ENCODE measurements at regions not wholly inside any gene's neighbourhood (a gene's known extent, or its start where the extent isn't known, plus 50 kb on each side); places are given as distances from the start of the nearest gene placed in this dataset.

DNA sequence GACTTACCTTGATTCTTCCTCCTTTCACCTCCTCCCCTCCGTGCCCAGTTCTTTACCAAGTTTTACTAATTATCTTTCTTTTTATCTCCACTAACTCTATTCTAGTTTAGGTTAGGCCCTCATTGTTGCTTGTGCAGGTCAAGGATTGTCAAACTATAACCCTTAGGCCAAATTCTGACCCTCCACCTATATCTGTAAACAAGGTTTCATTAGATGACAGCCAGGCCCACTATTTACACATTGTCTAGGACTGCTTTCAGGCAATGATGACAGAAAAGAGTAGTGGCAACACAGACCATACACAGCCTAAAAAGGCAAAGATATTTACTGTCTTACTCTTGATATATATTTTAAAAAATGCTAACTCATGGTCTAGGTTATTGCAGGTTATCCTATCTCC lies 212.0 kb downstream of the RAD51AP2 start:
- DNase-seq (ENCODE audit: low read depth) = no peak

DNA sequence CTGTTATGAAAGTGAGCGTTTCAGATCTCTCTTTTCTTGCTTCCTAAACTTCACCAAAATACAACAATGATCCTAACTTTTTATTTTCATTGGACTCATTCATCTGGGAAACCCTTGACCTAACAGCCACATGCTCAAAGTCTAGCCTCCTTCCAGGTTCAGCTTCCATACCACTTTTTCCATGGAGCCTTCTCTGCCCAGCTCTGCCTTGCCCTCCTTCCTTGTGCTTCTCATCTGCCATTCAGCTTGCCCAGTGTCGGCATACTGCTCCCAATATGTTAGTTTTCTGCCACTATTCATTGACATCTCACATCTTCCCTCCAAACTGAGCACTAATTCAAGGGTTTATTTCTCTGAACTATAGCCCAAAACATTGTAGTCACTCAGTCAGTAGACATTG lies 214.7 kb downstream of the RAD51AP2 start:
- peak; percentile 19 for DNase-seq (ENCODE audit: low read depth)

DNA sequence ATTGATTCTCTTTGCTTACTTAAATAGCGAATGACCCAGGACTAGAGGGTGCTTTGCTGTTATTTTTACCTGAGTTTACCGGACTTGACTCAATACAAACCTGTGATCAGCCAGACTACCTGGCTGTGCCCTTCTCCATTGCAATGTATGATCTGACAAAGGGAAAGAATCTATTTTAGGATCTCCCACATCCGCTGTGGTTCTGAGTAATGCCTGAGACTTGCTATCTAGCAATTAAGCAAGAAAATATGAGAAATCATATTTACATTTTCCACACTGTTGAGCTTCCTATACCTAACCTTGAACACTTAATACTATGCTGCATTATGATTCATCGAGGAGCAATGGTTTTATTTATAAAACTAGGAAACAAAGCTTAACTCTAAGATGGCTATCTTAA lies 215.2 kb downstream of the RAD51AP2 start:
- DNase-seq (ENCODE audit: low read depth) = peak; percentile 12

DNA sequence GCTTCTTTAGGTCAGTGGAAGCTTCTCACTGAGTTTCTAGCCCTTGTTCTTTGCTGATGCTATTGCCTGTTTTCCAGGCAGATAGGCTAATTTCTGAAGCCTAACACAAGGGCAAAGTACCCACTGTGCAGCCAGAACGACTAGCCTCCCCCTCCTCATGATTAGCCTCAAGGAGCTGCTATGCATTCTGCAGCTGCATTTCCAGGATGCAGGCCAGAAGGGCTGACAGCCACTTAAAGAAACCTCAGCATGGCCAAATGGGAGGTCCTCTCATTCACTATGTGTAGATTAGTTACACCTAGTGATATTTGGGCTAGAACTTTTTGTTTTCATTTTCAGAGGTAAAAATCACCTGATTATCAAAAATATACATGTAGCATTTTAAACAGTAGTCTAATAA lies 216.0 kb downstream of the RAD51AP2 start:
- no peak for DNase-seq (ENCODE audit: low read depth)

DNA sequence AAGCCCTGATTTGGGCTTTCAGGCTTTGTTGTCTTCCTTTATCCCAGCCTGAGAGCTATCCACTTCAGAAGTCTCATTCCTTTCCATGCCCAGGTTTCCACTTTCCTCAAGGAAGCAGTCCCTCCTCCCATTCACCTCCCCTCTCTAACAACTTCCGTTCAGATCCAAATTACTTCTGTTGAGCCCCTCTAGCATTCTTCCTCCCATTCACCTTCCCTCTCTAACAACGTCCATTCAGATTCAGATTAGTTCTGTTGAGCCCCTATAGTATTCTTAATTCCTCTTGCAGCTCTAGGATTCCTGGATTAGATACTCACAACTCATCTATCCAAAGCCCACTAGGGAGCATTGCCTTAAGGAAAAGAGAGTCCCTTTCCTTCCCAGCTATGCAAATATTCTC lies 216.8 kb downstream of the RAD51AP2 start:
- no peak for DNase-seq (ENCODE audit: low read depth)

DNA sequence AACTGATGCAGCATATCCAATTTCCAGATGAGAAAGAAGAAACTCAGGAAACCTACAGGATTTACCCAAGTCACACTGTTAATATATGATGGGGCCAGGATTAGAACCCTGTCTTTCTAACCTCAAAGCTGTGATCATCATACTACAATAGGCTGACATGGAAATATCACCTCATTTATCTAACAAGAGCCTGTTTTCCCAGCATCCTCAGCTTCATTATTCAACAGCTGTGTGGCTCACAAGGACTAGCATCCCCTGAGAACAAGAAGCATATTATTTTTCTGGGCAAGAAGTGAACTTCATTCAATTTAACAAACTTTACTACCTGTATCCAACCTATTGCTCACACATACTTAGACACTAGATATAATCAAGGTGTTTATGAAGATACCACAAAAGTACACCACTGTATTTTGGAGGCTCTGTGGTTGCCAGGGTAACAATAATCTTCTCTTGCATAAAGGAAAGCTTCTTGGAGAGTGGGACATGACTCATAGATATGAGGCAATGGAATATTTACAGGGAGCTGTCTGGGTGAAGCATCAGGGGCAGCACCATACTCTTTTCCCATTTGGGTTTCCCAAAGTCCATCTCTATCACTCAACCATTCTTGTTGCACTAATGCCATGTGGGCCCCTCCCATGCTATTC lies 218.2 kb downstream of the RAD51AP2 start:
- DNase-seq (ENCODE audit: low read depth) = peak; percentile 26

DNA sequence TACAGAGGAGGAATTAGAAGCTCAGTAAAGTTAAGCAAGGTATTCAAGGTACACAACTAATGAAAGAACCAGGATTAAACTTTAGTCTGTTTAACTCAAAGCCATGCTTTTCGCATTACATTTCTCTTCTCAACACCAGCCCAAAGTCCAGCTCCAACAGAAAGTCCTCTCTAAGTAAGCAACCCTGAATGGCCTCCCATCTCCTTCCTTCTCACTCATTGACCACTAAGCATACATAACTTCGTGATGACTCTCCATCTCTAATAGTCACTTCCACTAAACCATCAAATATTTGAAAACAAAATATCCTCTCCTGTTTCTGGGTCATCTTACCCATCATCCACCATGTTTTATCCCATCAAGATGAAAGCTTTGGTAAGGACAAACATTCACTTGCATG lies 219.8 kb downstream of the RAD51AP2 start:
- no peak for DNase-seq (ENCODE audit: low read depth)

DNA sequence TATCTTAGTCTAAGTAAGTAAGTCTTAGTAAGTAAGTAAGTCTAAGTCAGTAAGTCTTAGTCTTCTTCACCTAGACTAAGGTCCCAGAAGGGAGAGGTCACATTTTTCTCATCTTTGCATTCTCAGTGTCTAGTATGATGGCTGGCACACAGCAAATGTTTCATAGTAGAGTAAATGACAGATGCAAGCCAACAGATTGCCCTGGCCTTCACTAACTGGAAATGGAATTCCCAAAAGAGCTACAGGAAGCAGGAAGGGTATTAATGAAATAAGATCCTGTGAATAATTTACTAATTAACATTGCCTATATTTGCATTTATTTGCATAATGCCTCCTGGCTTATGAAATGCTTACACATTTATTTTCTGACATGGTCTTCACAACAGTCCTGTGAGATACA lies 221.6 kb downstream of the RAD51AP2 start:
- DNase-seq (ENCODE audit: low read depth) = no peak

DNA sequence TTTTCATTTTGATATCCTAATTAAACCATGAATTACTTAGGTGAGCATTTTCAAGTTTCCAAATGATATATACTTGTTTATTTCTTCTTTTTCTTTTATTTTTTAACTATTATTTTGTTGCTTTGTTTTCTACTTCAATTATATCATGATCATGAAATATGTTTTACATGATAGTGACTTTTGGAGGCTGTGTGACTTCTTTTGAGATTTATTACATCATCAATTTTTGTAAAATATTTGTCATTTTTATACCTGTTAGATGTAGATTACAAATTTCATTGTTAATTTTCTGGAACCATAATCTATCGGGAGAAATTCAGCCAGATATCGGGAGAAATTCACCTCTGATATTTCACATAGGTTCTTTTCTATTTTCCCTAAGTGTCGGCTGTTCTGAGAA lies 228.6 kb downstream of the RAD51AP2 start:
- no peak for DNase-seq (ENCODE audit: low read depth)

DNA sequence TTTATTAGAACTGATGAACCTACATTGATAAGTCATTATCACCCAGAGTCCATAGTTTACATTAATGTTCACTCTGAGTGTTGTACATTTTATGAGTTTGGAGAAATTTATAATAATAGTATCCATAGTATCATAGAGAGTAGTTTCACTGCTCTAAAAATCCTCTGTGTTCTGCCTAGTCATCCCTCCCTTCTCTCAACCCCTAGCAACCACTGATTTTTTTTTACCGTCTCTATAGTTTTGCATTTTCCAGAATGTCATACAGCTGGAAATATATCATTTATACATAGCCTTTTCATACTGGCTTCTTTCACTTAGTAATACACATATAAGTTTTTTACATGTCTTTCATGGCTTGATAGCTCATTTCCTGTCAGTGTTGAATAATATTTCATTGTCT lies 231.1 kb downstream of the RAD51AP2 start:
- no peak for DNase-seq (ENCODE audit: low read depth)

DNA sequence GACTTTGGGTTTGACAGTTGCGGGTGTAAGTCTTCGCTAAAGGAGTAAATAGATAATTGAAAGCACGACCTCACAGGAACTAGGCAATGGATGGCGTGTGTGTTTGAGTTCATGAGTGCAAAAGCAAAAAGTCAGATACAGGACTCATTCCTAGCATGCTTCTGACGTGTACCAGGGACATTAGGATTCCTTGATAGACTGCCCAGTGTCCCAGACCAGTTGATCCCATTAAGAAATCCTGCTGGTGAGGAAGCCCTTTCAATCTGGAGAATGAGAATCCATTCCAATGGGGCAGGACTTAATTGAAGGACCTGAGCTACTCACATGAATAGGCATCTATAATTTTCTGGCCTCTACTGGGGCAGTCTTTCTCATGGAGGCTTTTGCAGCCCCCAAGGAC lies 235.4 kb downstream of the RAD51AP2 start:
- DNase-seq (ENCODE audit: low read depth) = no peak

DNA sequence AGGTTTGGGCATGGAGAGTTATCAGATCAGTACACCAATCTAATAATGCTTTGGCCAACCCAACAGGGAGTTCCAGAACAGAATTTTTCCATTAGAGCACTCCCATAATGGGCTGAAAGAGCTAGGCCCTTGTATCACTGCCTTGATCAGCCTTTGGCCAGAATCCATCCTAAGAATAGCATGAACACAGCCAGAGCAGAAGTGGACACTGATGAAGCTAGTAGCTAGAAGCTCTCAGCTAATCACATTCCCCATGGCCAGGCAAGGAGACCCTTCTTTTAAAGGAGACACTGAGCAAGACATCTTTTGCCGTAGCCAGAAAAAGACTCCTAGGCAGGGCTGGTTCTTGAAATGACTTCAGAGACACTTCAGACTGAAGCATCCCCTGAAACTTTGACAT lies 236.0 kb downstream of the RAD51AP2 start:
- DNase-seq (ENCODE audit: low read depth) = no peak

DNA sequence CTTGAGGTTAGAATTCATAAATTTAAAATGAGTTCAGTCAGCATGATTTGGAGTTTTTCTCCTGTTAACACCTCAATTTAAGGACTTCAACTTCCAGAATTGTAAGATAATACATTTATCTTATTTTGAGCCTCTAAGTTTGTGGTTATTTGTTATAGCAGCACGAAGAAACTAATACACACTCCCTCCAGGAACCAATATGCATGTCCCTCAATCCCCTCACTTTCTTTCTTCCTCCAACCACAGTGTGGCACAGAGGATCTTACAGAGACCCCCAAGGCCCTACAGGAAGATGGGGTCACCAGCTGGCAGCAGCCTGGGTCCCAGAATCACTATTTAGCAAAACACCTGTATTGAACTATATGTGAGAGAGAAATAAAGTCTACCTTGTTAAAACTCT lies 242.0 kb downstream of the RAD51AP2 start:
- DNase-seq (ENCODE audit: low read depth) = no peak

DNA sequence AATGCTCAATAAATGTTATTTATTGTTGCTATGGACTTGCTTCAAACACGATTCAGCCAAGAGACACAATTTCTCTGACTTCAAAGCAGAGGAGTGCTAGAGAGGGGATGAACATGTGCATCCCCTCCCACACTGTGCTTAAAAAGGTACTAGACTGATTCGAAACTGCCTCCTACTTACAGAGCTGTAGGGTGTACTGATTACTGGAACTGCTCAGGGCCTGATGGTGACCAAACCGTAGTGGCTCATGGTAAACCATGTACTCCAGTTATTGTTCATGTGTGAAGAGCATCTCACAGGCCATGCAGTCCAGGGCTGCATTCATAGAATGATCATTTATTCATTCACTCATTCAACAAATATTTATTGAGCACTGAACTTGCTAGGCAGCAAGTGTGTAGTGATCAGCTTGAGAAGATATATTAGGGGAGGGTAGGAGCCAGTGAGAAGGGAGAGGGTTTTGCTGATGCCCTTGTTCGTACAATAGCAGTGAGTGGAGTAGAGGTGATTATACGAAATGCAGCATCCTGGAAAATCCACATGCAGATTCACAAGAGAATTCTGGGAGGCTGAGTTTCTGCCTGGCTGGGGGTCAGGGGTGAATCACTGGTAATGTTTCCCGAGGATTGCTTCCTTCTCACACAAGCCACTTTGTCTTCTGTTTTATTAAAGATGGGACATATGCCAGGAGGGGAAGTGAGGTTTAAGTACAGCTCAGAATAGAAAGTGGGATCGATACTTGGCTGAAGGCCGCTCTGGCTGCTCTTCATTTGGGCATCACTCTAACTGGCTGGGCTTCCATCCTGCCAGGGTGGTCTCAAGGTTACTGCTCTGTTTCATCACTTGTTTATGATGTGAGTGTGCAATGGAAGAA lies 245.4 kb downstream of the RAD51AP2 start:
- no peak for DNase-seq (ENCODE audit: low read depth)

DNA sequence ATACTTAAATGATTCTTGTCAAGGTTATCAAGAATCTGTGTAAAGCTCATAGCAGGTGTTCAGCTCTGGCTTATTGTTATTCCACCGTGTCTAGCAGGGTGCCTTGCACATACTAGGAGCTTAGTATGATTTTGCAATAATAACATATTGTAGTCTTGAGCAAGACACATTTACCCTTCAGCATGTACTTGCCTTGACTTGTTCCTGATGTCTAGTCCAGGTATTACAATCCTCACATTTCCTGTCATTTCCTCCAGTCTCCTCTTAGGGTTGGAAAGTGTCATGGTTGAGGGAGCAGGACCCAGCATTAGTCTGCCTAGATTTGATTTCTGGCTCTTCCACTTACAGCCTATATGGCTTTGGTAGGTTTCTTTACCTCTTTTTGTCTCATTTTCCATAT lies 246.1 kb downstream of the RAD51AP2 start:
- no peak for DNase-seq (ENCODE audit: low read depth)

DNA sequence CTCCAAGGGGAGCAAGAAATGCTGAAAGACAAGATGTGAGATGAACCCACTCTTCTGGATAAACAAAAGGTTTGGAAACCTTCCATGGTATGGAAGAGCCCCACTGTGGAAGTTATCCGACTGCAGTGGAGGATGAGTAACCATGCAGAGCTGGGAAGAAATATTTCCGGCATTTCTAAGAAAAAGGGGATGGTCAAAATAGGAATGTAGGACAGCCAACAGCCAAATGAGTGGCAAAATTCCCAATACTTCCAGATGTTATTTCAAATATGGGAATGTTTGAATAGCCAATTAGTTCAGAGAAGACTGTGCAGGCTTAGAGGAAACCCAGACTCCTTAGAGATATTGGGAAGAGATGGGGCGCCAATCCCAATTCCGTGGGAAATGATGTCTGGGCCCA lies 246.8 kb downstream of the RAD51AP2 start:
- DNase-seq (ENCODE audit: low read depth) = no peak

DNA sequence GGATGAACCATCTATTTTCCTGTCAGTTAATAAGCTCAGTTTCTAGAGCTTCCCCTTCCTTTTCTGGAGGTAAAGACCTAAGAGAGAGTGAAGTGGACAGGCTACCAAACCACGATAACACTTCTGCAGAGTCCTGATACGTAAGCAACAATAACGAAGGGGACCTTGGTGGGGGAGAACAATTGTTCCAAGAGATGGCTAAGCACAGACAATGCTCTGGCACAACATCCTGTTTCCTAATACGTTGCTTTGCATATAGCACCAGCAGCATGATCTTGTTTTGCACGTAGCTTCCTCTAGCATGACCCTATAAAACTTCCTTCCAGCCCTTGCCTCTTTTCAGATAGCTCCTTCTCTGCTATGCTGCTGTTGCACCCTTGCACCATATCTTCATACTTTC lies 247.3 kb downstream of the RAD51AP2 start:
- no peak for DNase-seq (ENCODE audit: low read depth)

DNA sequence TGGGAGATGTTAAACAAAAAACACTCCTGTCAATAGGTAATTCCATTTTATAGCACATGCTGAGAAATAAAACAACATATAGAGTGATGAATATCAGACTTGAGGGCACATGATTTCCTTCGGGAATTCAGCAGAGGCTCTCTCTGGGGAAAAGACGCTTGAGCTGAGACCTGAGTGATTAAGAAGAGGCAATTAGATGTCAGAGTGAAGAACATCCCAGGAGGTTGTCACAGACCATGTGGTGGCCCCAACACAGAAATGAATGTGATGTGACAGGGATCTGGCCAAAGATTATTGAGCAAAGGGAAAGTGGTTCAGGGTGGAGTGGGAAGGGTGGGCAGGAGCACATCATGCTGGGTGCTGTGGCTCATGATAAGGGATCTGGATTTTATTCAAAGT lies 254.7 kb downstream of the RAD51AP2 start:
- DNase-seq (ENCODE audit: low read depth) = no peak

DNA sequence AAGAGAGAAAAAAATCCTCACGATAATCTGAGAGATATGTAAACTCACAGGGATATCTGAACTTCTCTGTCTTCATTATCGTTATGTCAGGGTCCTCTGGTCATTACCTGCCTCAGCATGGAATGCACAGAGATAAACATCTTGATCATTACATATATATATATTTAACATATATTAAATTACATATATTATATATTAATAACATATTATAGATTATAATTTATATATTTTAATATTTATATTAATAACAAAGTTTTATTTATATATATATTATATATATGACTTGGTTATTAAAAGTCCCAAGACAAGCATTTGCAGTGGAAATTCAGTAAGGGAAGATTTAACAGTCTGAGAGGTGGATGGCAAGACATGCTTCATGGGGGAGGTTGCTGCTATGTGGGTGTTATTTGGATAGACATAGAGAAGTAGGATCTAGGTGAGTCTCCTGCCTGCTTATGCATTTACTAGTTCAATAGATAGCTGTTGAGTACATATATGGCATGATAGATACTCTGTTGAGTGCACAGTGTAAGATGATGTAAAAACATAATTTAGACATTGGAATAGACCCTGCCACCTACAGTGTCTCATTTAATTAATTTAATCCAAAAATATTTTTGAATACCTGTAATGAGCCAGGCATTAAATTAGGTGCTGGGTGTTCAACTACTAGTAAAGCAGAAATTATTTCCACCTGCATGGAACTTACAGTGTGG lies 255.2 kb downstream of the RAD51AP2 start:
- no peak for DNase-seq (ENCODE audit: low read depth)

DNA sequence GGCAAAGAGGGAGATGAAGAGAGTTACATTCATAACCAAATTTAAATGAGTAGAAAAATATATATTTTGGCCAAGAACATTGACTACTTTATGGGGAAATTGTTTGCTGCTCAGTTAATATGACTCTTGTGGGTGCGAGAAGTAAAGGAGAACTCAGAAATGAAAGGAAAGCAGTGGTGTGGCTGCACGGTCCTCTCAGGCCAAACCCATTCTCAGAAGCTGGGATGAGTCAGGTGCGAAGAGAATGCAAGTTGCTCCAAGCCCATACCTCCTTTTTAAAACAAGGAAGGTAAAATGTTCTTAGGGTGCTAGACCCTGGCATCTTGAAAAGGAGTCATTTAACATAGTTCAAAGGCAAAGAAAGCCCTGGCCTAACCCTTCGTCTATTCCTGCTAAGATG lies 258.6 kb downstream of the RAD51AP2 start:
- no peak for DNase-seq (ENCODE audit: low read depth)

DNA sequence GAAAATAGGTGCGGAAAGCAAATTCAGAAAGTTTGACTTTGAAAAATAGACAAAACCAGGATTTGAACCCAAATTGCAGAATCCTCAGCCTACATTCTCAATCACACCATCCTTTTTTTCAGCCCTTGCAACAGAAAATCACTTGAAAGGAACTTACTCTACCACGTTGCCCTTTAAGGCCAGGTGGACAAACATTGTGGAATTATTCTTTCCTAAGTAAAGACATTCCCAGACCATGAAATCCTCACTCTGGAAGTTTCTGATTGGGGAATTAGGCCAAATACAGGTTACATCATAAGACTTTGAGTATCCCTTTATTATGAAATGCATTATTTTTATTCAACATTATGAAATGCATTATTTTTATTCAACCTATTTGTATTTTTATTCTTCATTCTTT lies 259.4 kb downstream of the RAD51AP2 start:
- DNase-seq (ENCODE audit: low read depth) = no peak

DNA sequence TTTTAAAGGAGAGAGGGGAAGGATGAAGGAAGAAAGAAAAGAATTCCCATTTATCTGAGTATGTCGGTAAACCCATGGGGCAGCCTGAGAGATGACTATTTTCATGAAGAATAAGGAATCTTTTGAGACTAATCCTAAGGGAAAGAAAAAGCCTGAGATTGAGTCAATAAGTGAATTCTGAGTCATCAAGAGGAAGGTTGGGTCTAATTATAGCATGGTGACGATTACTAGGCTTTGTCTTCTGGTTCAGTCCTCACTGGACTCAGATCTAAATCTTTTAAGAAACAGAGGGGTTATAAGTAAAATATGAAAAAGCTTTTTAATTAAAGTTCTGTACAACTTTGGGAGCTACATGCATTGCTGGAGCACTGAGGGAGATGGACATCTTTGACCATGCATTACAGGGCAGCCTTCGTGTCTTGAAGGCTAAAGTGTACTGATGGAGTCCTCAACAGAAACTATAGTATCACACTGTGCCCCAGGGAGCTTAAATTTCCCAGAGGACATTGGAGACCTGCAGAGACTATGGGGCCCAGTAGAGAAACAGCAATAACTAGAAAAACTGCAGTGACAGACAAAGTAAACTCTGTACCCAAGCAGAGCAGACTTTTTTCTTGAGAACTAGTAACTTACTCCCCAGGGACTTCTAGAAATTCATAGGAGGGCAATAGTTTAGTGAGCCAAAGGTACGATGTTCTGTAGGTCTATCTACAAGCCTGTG lies 260.9 kb downstream of the RAD51AP2 start:
- peak; percentile 2 for DNase-seq (ENCODE audit: low read depth)

Data from RPMI7951 (cell line).